ENCODE measurements at regions not wholly inside any gene's neighbourhood (a gene's known extent, or its start where the extent isn't known, plus 50 kb on each side); places are given as distances from the start of the nearest gene placed in this dataset.

- H3K9me3 ChIP-seq (ENCODE audit: control insufficient read depth, low read depth, low read length) = no peaks in the 10 kb centered on the region
- H3K27me3 ChIP-seq (ENCODE audit: control insufficient read depth, insufficient read depth, low read length) = no peaks in the 10 kb centered on the region
- no peak overlapping the region for H3K4me3 ChIP-seq (ENCODE audit: low read length)
- H3K36me3 ChIP-seq (ENCODE audit: control insufficient read depth, insufficient read depth, low read length) = no peaks in the 10 kb centered on the region
- no CpG with 5 or more reads among the region's 1 CpG for WGBS (ENCODE audit: insufficient coverage, low lambda C conversion rate)
- no peak overlapping the region for H3K27ac ChIP-seq (ENCODE audit: low read length)
- no peak for DNase-seq
- no peaks in the 10 kb centered on the region for H3K4me1 ChIP-seq (ENCODE audit: control insufficient read depth, insufficient read depth, low read length)
Measured at GRCh38 chr4:185945252-185945651, 123.7 kb upstream of the TLR3 start.

GRCh38 chr4:185945906-185946305 is 123.0 kb upstream of the TLR3 start:
- Histone ChIP-seq H3K9me3 (ENCODE audit: control insufficient read depth, low read depth, low read length) (no peaks in the 10 kb centered on the region), H3K4me1 (ENCODE audit: control insufficient read depth, insufficient read depth, low read length) (no peaks in the 10 kb centered on the region), H3K36me3 (ENCODE audit: control insufficient read depth, insufficient read depth, low read length) (no peaks in the 10 kb centered on the region), H3K27me3 (ENCODE audit: control insufficient read depth, insufficient read depth, low read length) (no peaks in the 10 kb centered on the region), H3K4me3 (ENCODE audit: low read length) (no peak overlapping the region), H3K27ac (ENCODE audit: low read length) (no peak overlapping the region)
- no peak for DNase-seq
- 100% methylated on average over 1 of the region's 3 CpGs for WGBS (ENCODE audit: insufficient coverage, low lambda C conversion rate)

- no peaks in the 10 kb centered on the region for H3K36me3 ChIP-seq (ENCODE audit: control insufficient read depth, insufficient read depth, low read length)
- WGBS (ENCODE audit: insufficient coverage, low lambda C conversion rate) = no CpG with 5 or more reads among the region's 5 CpGs
- H3K4me1 ChIP-seq (ENCODE audit: control insufficient read depth, insufficient read depth, low read length) = no peaks in the 10 kb centered on the region
- peaks cover 5% of the 10 kb centered on the region for H3K27me3 ChIP-seq (ENCODE audit: control insufficient read depth, insufficient read depth, low read length)
- H3K9me3 ChIP-seq (ENCODE audit: control insufficient read depth, low read depth, low read length) = no peaks in the 10 kb centered on the region
- H3K4me3 ChIP-seq (ENCODE audit: low read length) = no peak overlapping the region
- H3K27ac ChIP-seq (ENCODE audit: low read length) = no peak overlapping the region
- DNase-seq = no peak
Measured at GRCh38 chr4:185950891-185951290, 118.1 kb upstream of the TLR3 start.

- Histone ChIP-seq H3K27ac (ENCODE audit: low read length) (no peak overlapping the region), H3K9me3 (ENCODE audit: control insufficient read depth, low read depth, low read length) (no peaks in the 10 kb centered on the region), H3K36me3 (ENCODE audit: control insufficient read depth, insufficient read depth, low read length) (no peaks in the 10 kb centered on the region), H3K4me3 (ENCODE audit: low read length) (no peak overlapping the region), H3K4me1 (ENCODE audit: control insufficient read depth, insufficient read depth, low read length) (no peaks in the 10 kb centered on the region), H3K27me3 (ENCODE audit: control insufficient read depth, insufficient read depth, low read length) (peaks cover 14% of the 10 kb centered on the region)
- WGBS (ENCODE audit: insufficient coverage, low lambda C conversion rate) = 83% methylated on average over 1 of the region's 7 CpGs
- DNase-seq = no peak
Measured at GRCh38 chr4:185955151-185955770, 113.7 kb upstream of the TLR3 start.

- H3K36me3 ChIP-seq (ENCODE audit: control insufficient read depth, insufficient read depth, low read length) = no peaks in the 10 kb centered on the region
- WGBS (ENCODE audit: insufficient coverage, low lambda C conversion rate) = 40% methylated on average over 1 of the region's 15 CpGs
Measured at GRCh38 chr4:185955826-185956543, 113.0 kb upstream of the TLR3 start.

GRCh38 chr4:185956544-185956940 is 112.4 kb upstream of the TLR3 start:
- no peak overlapping the region for H3K4me3 ChIP-seq (ENCODE audit: low read length)
- no peaks in the 10 kb centered on the region for H3K9me3 ChIP-seq (ENCODE audit: control insufficient read depth, low read depth, low read length)
- peaks cover 14% of the 10 kb centered on the region for H3K27me3 ChIP-seq (ENCODE audit: control insufficient read depth, insufficient read depth, low read length)
- no peaks in the 10 kb centered on the region for H3K36me3 ChIP-seq (ENCODE audit: control insufficient read depth, insufficient read depth, low read length)
- DNase-seq = no peak
- H3K4me1 ChIP-seq (ENCODE audit: control insufficient read depth, insufficient read depth, low read length) = no peaks in the 10 kb centered on the region
- WGBS (ENCODE audit: insufficient coverage, low lambda C conversion rate) = 83% methylated on average over 2 of the region's 4 CpGs
- no peak overlapping the region for H3K27ac ChIP-seq (ENCODE audit: low read length)

More at GRCh38 chr4:185955826-185956543, 113.0 kb upstream of the TLR3 start:
- Histone ChIP-seq H3K27ac (ENCODE audit: low read length) (no peak overlapping the region), H3K9me3 (ENCODE audit: control insufficient read depth, low read depth, low read length) (no peaks in the 10 kb centered on the region), H3K4me1 (ENCODE audit: control insufficient read depth, insufficient read depth, low read length) (no peaks in the 10 kb centered on the region), H3K27me3 (ENCODE audit: control insufficient read depth, insufficient read depth, low read length) (peaks cover 14% of the 10 kb centered on the region), H3K4me3 (ENCODE audit: low read length) (no peak overlapping the region)
- no peak for DNase-seq

- DNase-seq = no peak
- no CpG with 5 or more reads among the region's 3 CpGs for WGBS (ENCODE audit: insufficient coverage, low lambda C conversion rate)
Measured at GRCh38 chr4:185958094-185958747, 110.7 kb upstream of the TLR3 start.

GRCh38 chr4:185965426-185966384 is 103.3 kb upstream of the TLR3 start:
- DNase-seq = peak; percentile 7 to 66
- Histone ChIP-seq H3K27ac (ENCODE audit: low read length) (no peak overlapping the region), H3K9me3 (ENCODE audit: control insufficient read depth, low read depth, low read length) (peaks cover 4% of the 10 kb centered on the region), H3K27me3 (ENCODE audit: control insufficient read depth, insufficient read depth, low read length) (no peaks in the 10 kb centered on the region), H3K4me1 (ENCODE audit: control insufficient read depth, insufficient read depth, low read length) (no peaks in the 10 kb centered on the region), H3K36me3 (ENCODE audit: control insufficient read depth, insufficient read depth, low read length) (no peaks in the 10 kb centered on the region), H3K4me3 (ENCODE audit: low read length) (no peak overlapping the region)
- 60% methylated on average over 1 of the region's 15 CpGs for whole genome bisulfite sequencing (ENCODE audit: insufficient coverage, low lambda C conversion rate)

More at GRCh38 chr4:185958094-185958747, 110.7 kb upstream of the TLR3 start:
- Histone ChIP-seq H3K9me3 (ENCODE audit: control insufficient read depth, low read depth, low read length) (no peaks in the 10 kb centered on the region), H3K27me3 (ENCODE audit: control insufficient read depth, insufficient read depth, low read length) (peaks cover 14% of the 10 kb centered on the region), H3K4me1 (ENCODE audit: control insufficient read depth, insufficient read depth, low read length) (no peaks in the 10 kb centered on the region), H3K36me3 (ENCODE audit: control insufficient read depth, insufficient read depth, low read length) (no peaks in the 10 kb centered on the region), H3K4me3 (ENCODE audit: low read length) (no peak overlapping the region), H3K27ac (ENCODE audit: low read length) (no peak overlapping the region)

GRCh38 chr4:185966549-185966948 is 102.4 kb upstream of the TLR3 start:
- peaks cover 4% of the 10 kb centered on the region for H3K9me3 ChIP-seq (ENCODE audit: control insufficient read depth, low read depth, low read length)
- no CpG with 5 or more reads among the region's 8 CpGs for WGBS (ENCODE audit: insufficient coverage, low lambda C conversion rate)
- no peak for DNase-seq
- no peaks in the 10 kb centered on the region for H3K4me1 ChIP-seq (ENCODE audit: control insufficient read depth, insufficient read depth, low read length)
- no peaks in the 10 kb centered on the region for H3K27me3 ChIP-seq (ENCODE audit: control insufficient read depth, insufficient read depth, low read length)
- H3K36me3 ChIP-seq (ENCODE audit: control insufficient read depth, insufficient read depth, low read length) = no peaks in the 10 kb centered on the region
- H3K27ac ChIP-seq (ENCODE audit: low read length) = no peak overlapping the region
- H3K4me3 ChIP-seq (ENCODE audit: low read length) = no peak overlapping the region
